CD4-positive, alpha-beta T cell (primary cell): ENCODE measurements at regions not wholly inside any gene's neighbourhood (a gene's known extent, or its start where the extent isn't known, plus 50 kb on each side); places are given as distances from the start of the nearest gene placed in this dataset.

Experiments
- ATAC-seq: fragments of 200-7000 bp; cut with Tn5 transposase; one replicate; pipeline ENCODE4 v1.10.0; 2022; ENCODE audit warnings: mild to moderate bottlenecking; ENCODE audit not compliant: poor library complexity
- CTCF ChIA-PET: fragments of 350-600 bp; sonication (Branson Sonifier 250); formaldehyde crosslinking; loops from one replicate; lab custom pipeline; 2021; ENCODE audit warnings: antibody characterized with exemption, inconsistent platforms; lab: Charles Lee
- POLR2A ChIA-PET: fragments of 350-600 bp; sonication (Branson Sonifier 250); formaldehyde crosslinking; loops from one replicate; lab custom pipeline; 2021; ENCODE audit warnings: antibody characterized with exemption, inconsistent platforms; lab: Charles Lee
- DNase-seq, 14 experiments: peaks; one replicate each; pipeline ENCODE4 v3.0.0-alpha.2; 2013 to 2020; ENCODE audit warnings: mixed read lengths in 2 of 14
- H3K27ac ChIP-seq, 2 donors: one replicate each; pipeline versions ENCODE4 v1.5.1 to v1.7.0; 2013; ENCODE audit warnings: low read length in 2 of 2, low read depth in 1 of 2, mild to moderate bottlenecking in 1 of 2
- H3K27me3 ChIP-seq, 2 experiments: 1 replicate in 1 of 2; 2 replicates in 1 of 2; pipeline versions ENCODE4 v1.6.1 to v1.7.0; 2013; ENCODE audit warnings: low read length in 2 of 2, control low read depth in 1 of 2, mild to moderate bottlenecking in 1 of 2, moderate library complexity in 1 of 2; ENCODE audit not compliant: insufficient read depth in 2 of 2, control insufficient read depth in 1 of 2
- H3K36me3 ChIP-seq: one replicate; pipeline ENCODE4 v1.6.1; 2013; ENCODE audit warnings: low read length, control low read depth; ENCODE audit not compliant: insufficient read depth
- H3K4me1 ChIP-seq: one replicate; pipeline ENCODE4 v1.6.1; 2013; ENCODE audit warnings: low read length, control low read depth; ENCODE audit not compliant: insufficient read depth
- H3K4me3 ChIP-seq: one replicate; pipeline ENCODE4 v1.5.1; 2013; ENCODE audit warnings: mild to moderate bottlenecking, low read length, moderate library complexity
- H3K9me3 ChIP-seq, 2 experiments: 1 replicate in 1 of 2; 2 replicates in 1 of 2; pipeline versions ENCODE4 v1.6.1 to v1.7.0; 2013; ENCODE audit warnings: low read length in 2 of 2, mild to moderate bottlenecking in 2 of 2, control low read depth in 1 of 2, moderate library complexity in 1 of 2; ENCODE audit not compliant: control insufficient read depth in 1 of 2, insufficient read depth in 1 of 2
- H3K27ac Mint-ChIP-seq: one replicate; pipeline ENCODE4 v1.8.0; 2020; ENCODE audit warnings: mixed read lengths
- H3K27me3 Mint-ChIP-seq: one replicate; pipeline ENCODE4 v1.8.0; 2021; ENCODE audit warnings: mixed read lengths
- H3K36me3 Mint-ChIP-seq: one replicate; pipeline ENCODE4 v1.8.0; 2021; ENCODE audit warnings: low read depth, mixed read lengths
- H3K4me1 Mint-ChIP-seq: one replicate; pipeline ENCODE4 v1.8.0; 2021; ENCODE audit warnings: low read depth, mixed read lengths
- H3K4me3 Mint-ChIP-seq: one replicate; pipeline ENCODE4 v1.8.0; 2020; ENCODE audit warnings: mild to moderate bottlenecking, mixed read lengths
- H3K9me3 Mint-ChIP-seq: one replicate; pipeline ENCODE4 v1.8.0; 2020; ENCODE audit warnings: mixed read lengths
- CTCF ChIP-seq: fragments of 200-600 bp; IDR thresholded peaks from one replicate; pipeline ENCODE4 v1.8.0; 2022; ENCODE audit warnings: antibody characterized with exemption, mild to moderate bottlenecking
- intact Hi-C, 2 experiments: fragments of 100-400 bp; cut with DNase I in 1 of 2; cut with micrococcal nuclease in 1 of 2; formaldehyde crosslinking; loops; one replicate each; pipeline versions ENCODE4 v1.15.1 to v1.9.0; 2023 to 2025; cut with DNase I, micrococcal nuclease

GRCh38 chr10:5585517-5586206 lies 60.9 kb downstream of the CALML3 start:
- H3K27ac ChIP-seq: no peak overlapping the region
- H3K27me3 ChIP-seq: no peaks in the 10 kb centered on the region
- H3K4me1 ChIP-seq: peaks cover 5% of the 10 kb centered on the region
- no peak overlapping the region for H3K4me3 ChIP-seq
- Mint-ChIP-seq H3K27me3 (no peaks in the 10 kb centered on the region), H3K27ac (no peak overlapping the region), H3K4me3 (no peak overlapping the region), H3K9me3 (no peaks in the 10 kb centered on the region), H3K4me1 (peaks cover 5% of the 10 kb centered on the region), H3K36me3 (no peaks in the 10 kb centered on the region)
- POLR2A ChIA-PET: no interaction called here
- no peak for ATAC-seq
- intact Hi-C loops: loop anchor here in 1 of 2 experiments (5.0 kb wide), 1 partner anchor 58 kb away; no protein-coding TSS in a partner anchor
- no peak for TF ChIP-seq CTCF
- H3K9me3 ChIP-seq: peaks cover 0 to 9% of the 10 kb centered on the region in 2 experiments
- DNase-seq: no peak
- CTCF ChIA-PET: no interaction called here
- H3K36me3 ChIP-seq: no peaks in the 10 kb centered on the region

GRCh38 chr10:5587151-5588079 lies 62.7 kb downstream of the CALML3 start:
- Mint-ChIP-seq H3K27ac (no peak overlapping the region), H3K36me3 (no peaks in the 10 kb centered on the region), H3K9me3 (no peaks in the 10 kb centered on the region), H3K4me1 (peaks cover 5% of the 10 kb centered on the region), H3K27me3 (peaks cover 3% of the 10 kb centered on the region), H3K4me3 (no peak overlapping the region)
- no peak for DNase-seq
- no peak for TF ChIP-seq CTCF
- ChIA-PET CTCF (no interaction called here), POLR2A (interaction anchor here (0.5 kb wide), 1 partner anchor 28 kb away, joined by 3 read pairs; no protein-coding TSS in a partner anchor)
- H3K27me3 ChIP-seq: no peaks in the 10 kb centered on the region
- intact Hi-C loops: loop anchor here in 1 of 2 experiments (5.0 kb wide), 1 partner anchor 60 kb away; no protein-coding TSS in a partner anchor
- H3K4me1 ChIP-seq: peaks cover 5% of the 10 kb centered on the region
- H3K27ac ChIP-seq: no peak overlapping the region
- H3K9me3 ChIP-seq: no peaks in the 10 kb centered on the region
- H3K4me3 ChIP-seq: no peak overlapping the region
- H3K36me3 ChIP-seq: no peaks in the 10 kb centered on the region
- no peak for ATAC-seq

GRCh38 chr10:5588080-5588453 lies 63.3 kb downstream of the CALML3 start:
- H3K27ac Mint-ChIP-seq: no peak overlapping the region
- no peak for TF ChIP-seq CTCF
- H3K9me3 Mint-ChIP-seq: no peaks in the 10 kb centered on the region
- no peaks in the 10 kb centered on the region for H3K36me3 Mint-ChIP-seq
- H3K27me3 Mint-ChIP-seq: peaks cover 7% of the 10 kb centered on the region
- no peaks in the 10 kb centered on the region for H3K27me3 ChIP-seq
- H3K4me1 Mint-ChIP-seq: peaks cover 5% of the 10 kb centered on the region
- DNase-seq (no peak), ATAC-seq (no peak)
- H3K4me1 ChIP-seq: peaks cover 5% of the 10 kb centered on the region
- H3K4me3 ChIP-seq: no peak overlapping the region
- H3K36me3 ChIP-seq: no peaks in the 10 kb centered on the region
- intact Hi-C loops: loop anchor here in 1 of 2 experiments (5.0 kb wide), 1 partner anchor 61 kb away; no protein-coding TSS in a partner anchor
- no peaks in the 10 kb centered on the region for H3K9me3 ChIP-seq
- H3K4me3 Mint-ChIP-seq: no peak overlapping the region
- no peak overlapping the region for H3K27ac ChIP-seq
- ChIA-PET CTCF (no interaction called here), POLR2A (interaction anchor here (0.5 kb wide), 1 partner anchor 28 kb away, joined by 3 read pairs; no protein-coding TSS in a partner anchor)
